ENCODE measurements at regions not wholly inside any gene's neighbourhood (a gene's known extent, or its start where the extent isn't known, plus 50 kb on each side); places are given as distances from the start of the nearest gene placed in this dataset.

DNA sequence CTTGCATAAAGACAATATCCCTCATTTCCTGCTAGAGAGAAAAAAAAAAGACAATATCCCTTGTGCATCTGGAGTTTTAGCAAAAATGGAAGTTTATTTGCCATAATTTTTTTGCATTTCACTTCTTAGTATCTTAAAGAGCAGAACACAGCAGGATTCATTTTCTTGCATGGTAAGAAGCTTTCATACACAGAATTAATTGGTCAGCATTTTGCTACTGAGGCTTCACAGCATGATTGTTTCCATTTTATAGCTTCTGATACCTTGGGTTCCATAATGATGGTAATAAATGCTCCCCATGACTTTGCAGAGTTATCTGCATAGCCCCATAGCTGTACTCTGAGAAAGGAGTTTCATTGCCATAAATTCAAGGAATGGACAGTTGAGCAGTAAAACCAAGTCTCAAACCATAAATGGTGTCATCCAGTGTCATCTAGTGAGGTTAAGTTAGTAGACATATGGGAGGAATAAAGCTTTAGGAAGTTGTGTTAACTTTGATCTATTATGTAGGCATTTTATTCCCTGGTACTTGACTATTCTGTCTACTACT is 88.8 kb upstream of the PLD5 start:
- CTCF ChIA-PET = interaction anchor here (0.7 kb wide), 1 partner anchor 213 kb away, joined by 3 read pairs; no protein-coding TSS in a partner anchor
- no TSS peak for BruUV-seq (replicated peaks)
- H3K4me3 Mint-ChIP-seq (ENCODE audit: unreplicated experiment) = no peak overlapping the region

DNA sequence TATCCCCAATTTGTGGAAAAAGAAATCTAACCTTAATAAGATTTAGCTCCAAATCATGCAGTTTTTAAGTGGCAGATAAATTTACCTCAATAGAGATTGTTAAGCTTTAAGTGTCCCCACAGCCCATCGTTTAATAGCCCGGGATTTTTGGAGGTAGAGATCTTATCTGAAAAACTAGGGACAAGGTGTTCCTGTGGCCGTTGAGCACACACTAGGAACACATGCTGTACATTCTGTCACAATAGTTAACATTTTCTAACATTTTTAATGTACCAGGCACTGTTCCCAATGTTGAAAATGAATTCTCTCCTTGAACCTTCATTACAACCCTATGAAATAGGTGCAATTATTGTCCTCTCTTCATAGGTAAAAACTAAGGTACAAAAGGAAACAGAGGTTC is 85.7 kb upstream of the PLD5 start:
- intact Hi-C loops (cut with micrococcal nuclease; ENCODE audit: unreplicated experiment) = no loop called here
- no peak overlapping the region for H3K27ac Mint-ChIP-seq (ENCODE audit: unreplicated experiment)
- no peak overlapping the region for H3K4me3 ChIP-seq (ENCODE audit: low read depth, low read length)
- POLR2A ChIA-PET = no interaction called here
- H3K27me3 Mint-ChIP-seq (ENCODE audit: insufficient read depth, unreplicated experiment) = no peaks in the 10 kb centered on the region
- DNase-seq = no peak
- H3K36me3 Mint-ChIP-seq (ENCODE audit: insufficient read depth, unreplicated experiment) = no peaks in the 10 kb centered on the region
- CTCF ChIA-PET = no interaction called here
- H3K36me3 ChIP-seq (ENCODE audit: control insufficient read depth, insufficient read depth, low read length) = no peaks in the 10 kb centered on the region
- H3K4me1 Mint-ChIP-seq (ENCODE audit: low read depth, unreplicated experiment) = no peaks in the 10 kb centered on the region
- no peaks in the 10 kb centered on the region for H3K9me3 ChIP-seq
- no peaks in the 10 kb centered on the region for H3K27me3 ChIP-seq (replicated peaks; ENCODE audit: control insufficient read depth, insufficient read depth, low read length)
- BruUV-seq (replicated peaks) = no TSS peak
- TF ChIP-seq, protein P1, sequence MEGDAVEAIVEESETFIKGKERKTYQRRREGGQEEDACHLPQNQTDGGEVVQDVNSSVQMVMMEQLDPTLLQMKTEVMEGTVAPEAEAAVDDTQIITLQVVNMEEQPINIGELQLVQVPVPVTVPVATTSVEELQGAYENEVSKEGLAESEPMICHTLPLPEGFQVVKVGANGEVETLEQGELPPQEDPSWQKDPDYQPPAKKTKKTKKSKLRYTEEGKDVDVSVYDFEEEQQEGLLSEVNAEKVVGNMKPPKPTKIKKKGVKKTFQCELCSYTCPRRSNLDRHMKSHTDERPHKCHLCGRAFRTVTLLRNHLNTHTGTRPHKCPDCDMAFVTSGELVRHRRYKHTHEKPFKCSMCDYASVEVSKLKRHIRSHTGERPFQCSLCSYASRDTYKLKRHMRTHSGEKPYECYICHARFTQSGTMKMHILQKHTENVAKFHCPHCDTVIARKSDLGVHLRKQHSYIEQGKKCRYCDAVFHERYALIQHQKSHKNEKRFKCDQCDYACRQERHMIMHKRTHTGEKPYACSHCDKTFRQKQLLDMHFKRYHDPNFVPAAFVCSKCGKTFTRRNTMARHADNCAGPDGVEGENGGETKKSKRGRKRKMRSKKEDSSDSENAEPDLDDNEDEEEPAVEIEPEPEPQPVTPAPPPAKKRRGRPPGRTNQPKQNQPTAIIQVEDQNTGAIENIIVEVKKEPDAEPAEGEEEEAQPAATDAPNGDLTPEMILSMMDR (IDR thresholded peaks at IDR 0.05; ENCODE audit: insufficient read depth in 1 of 2, low read depth in 1 of 2, low read length in 1 of 2, severe bottlenecking in 1 of 2, unreplicated experiment in 1 of 2) = no peak
- no peak overlapping the region for H3K4me3 Mint-ChIP-seq (ENCODE audit: unreplicated experiment)
- peaks cover 6% of the 10 kb centered on the region for H3K9me3 Mint-ChIP-seq (ENCODE audit: unreplicated experiment)
- no peaks in the 10 kb centered on the region for H3K4me1 ChIP-seq

More for the DNA sequence above, 88.8 kb upstream of the PLD5 start:
- H3K4me1 Mint-ChIP-seq (ENCODE audit: low read depth, unreplicated experiment) = no peaks in the 10 kb centered on the region
- DNase-seq = no peak
- H3K4me1 ChIP-seq = no peaks in the 10 kb centered on the region
- intact Hi-C loops (cut with micrococcal nuclease; ENCODE audit: unreplicated experiment) = no loop called here
- H3K27me3 Mint-ChIP-seq (ENCODE audit: insufficient read depth, unreplicated experiment) = peaks cover 2% of the 10 kb centered on the region
- no peaks in the 10 kb centered on the region for H3K36me3 ChIP-seq (ENCODE audit: control insufficient read depth, insufficient read depth, low read length)
- H3K27me3 ChIP-seq (replicated peaks; ENCODE audit: control insufficient read depth, insufficient read depth, low read length) = no peaks in the 10 kb centered on the region
- H3K9me3 ChIP-seq = no peaks in the 10 kb centered on the region
- POLR2A ChIA-PET = no interaction called here
- no peak overlapping the region for H3K4me3 ChIP-seq (ENCODE audit: low read depth, low read length)
- peaks cover 13% of the 10 kb centered on the region for H3K9me3 Mint-ChIP-seq (ENCODE audit: unreplicated experiment)
- H3K36me3 Mint-ChIP-seq (ENCODE audit: insufficient read depth, unreplicated experiment) = no peaks in the 10 kb centered on the region
- TF ChIP-seq, protein P1 (IDR thresholded peaks at IDR 0.05; ENCODE audit: insufficient read depth in 1 of 2, low read depth in 1 of 2, low read length in 1 of 2, severe bottlenecking in 1 of 2, unreplicated experiment in 1 of 2) = no peak
- no peak overlapping the region for H3K27ac Mint-ChIP-seq (ENCODE audit: unreplicated experiment)

GRCh38 chr1:242605521-242605920 is 81.0 kb upstream of the PLD5 start:
- Histone ChIP-seq H3K27me3 (replicated peaks; ENCODE audit: control insufficient read depth, insufficient read depth, low read length) (no peaks in the 10 kb centered on the region), H3K36me3 (ENCODE audit: control insufficient read depth, insufficient read depth, low read length) (no peaks in the 10 kb centered on the region), H3K4me3 (ENCODE audit: low read depth, low read length) (no peak overlapping the region), H3K9me3 (no peaks in the 10 kb centered on the region), H3K4me1 (no peaks in the 10 kb centered on the region)
- CTCF ChIA-PET = no interaction called here
- Mint-ChIP-seq H3K4me3 (ENCODE audit: unreplicated experiment) (no peak overlapping the region), H3K36me3 (ENCODE audit: insufficient read depth, unreplicated experiment) (no peaks in the 10 kb centered on the region), H3K27me3 (ENCODE audit: insufficient read depth, unreplicated experiment) (no peaks in the 10 kb centered on the region), H3K4me1 (ENCODE audit: low read depth, unreplicated experiment) (no peaks in the 10 kb centered on the region), H3K9me3 (ENCODE audit: unreplicated experiment) (no peaks in the 10 kb centered on the region), H3K27ac (ENCODE audit: unreplicated experiment) (no peak overlapping the region)
- BruUV-seq (replicated peaks) = no TSS peak
- POLR2A ChIA-PET = no interaction called here
- TF ChIP-seq, protein P1 (IDR thresholded peaks at IDR 0.05; ENCODE audit: insufficient read depth in 1 of 2, low read depth in 1 of 2, low read length in 1 of 2, severe bottlenecking in 1 of 2, unreplicated experiment in 1 of 2) = no peak
- intact Hi-C loops (cut with micrococcal nuclease; ENCODE audit: unreplicated experiment) = no loop called here
- DNase-seq = no peak

All from Caco-2 (cell line).